HL-60 (cell line): ENCODE measurements at regions not wholly inside any gene's neighbourhood (a gene's known extent, or its start where the extent isn't known, plus 50 kb on each side); places are given as distances from the start of the nearest gene placed in this dataset.

Experiments used
- DNase-seq, 2 experiments: peaks; one replicate each; pipeline ENCODE4 v3.0.0-alpha.2; 2010 to 2020; ENCODE audit warnings: low read depth in 1 of 2, low spot score in 1 of 2
- H3K27ac ChIP-seq: fragments of 250-450 bp; sonication (Bioruptor Pico); replicated peaks from 2 replicates; pipeline ENCODE4 v1.5.1; 2020; ENCODE audit warnings: mild to moderate bottlenecking, moderate library complexity
- H3K27me3 ChIP-seq: fragments of 250-450 bp; sonication (Bioruptor Pico); 2 replicates; pipeline ENCODE4 v1.5.1; 2021; ENCODE audit warnings: mild to moderate bottlenecking, moderate library complexity; ENCODE audit not compliant: insufficient read depth, poor library complexity, severe bottlenecking
- H3K4me3 ChIP-seq: replicated peaks from 2 replicates; pipeline ENCODE4 v1.5.1; 2011; ENCODE audit warnings: mild to moderate bottlenecking, control low read depth, low read length; ENCODE audit not compliant: insufficient read depth
- CTCF ChIP-seq: IDR thresholded peaks from one replicate; pipeline ENCODE4 v1.5.1; 2011; ENCODE audit warnings: low read length, control low read depth, inconsistent platforms; ENCODE audit not compliant: insufficient read depth
- GABPA ChIP-seq: IDR thresholded peaks from 2 replicates; pipeline ENCODE4 v1.6.1; 2012; ENCODE audit warnings: low read depth
- POLR2AphosphoS5 ChIP-seq: IDR thresholded peaks from 2 replicates; pipeline ENCODE4 v1.6.1; 2012; ENCODE audit warnings: low read depth
- REST ChIP-seq: IDR thresholded peaks from 2 replicates; pipeline ENCODE4 v1.6.1; 2012; ENCODE audit warnings: low read depth; ENCODE audit not compliant: insufficient replicate concordance
- SPI1 ChIP-seq: IDR thresholded peaks from 2 replicates; pipeline ENCODE4 v1.6.1; 2012; ENCODE audit warnings: low read depth, mild to moderate bottlenecking, borderline replicate concordance

GRCh38 chr9:108012405-108012804, 522.8 kb upstream of the KLF4 start:
- Histone ChIP-seq H3K27ac (no peak overlapping the region), H3K4me3 (no peak overlapping the region), H3K27me3 (no peaks in the 10 kb centered on the region)
- no peak for TF ChIP-seq GABPA
- no peak for DNase-seq

GRCh38 chr9:108003526-108003925, 514.0 kb upstream of the KLF4 start:
- Histone ChIP-seq H3K4me3 (no peak overlapping the region), H3K27me3 (no peaks in the 10 kb centered on the region), H3K27ac (no peak overlapping the region)
- DNase-seq, result no peak
- no peak for TF ChIP-seq REST
- TF ChIP-seq GABPA, result no peak
- TF ChIP-seq CTCF, result no peak
- no peak for TF ChIP-seq SPI1
- no peak for TF ChIP-seq POLR2AphosphoS5

GRCh38 chr9:108002371-108002956, 512.9 kb upstream of the KLF4 start:
- DNase-seq, result peak in 1 of 2 experiments; percentile 53
- Histone ChIP-seq H3K27me3 (no peaks in the 10 kb centered on the region), H3K4me3 (no peak overlapping the region), H3K27ac (no peak overlapping the region)
- TF ChIP-seq GABPA (no peak), SPI1 (peak; percentile 72), POLR2AphosphoS5 (no peak), CTCF (no peak), REST (no peak)

GRCh38 chr9:108001237-108001636, 511.7 kb upstream of the KLF4 start:
- Histone ChIP-seq H3K27ac (no peak overlapping the region), H3K4me3 (no peak overlapping the region), H3K27me3 (no peaks in the 10 kb centered on the region)
- no peak for TF ChIP-seq GABPA
- TF ChIP-seq SPI1, result no peak
- TF ChIP-seq REST, result no peak
- no peak for TF ChIP-seq CTCF
- TF ChIP-seq POLR2AphosphoS5, result no peak
- no peak for DNase-seq
